NCI-H187 (cell line): ENCODE measurements at regions not wholly inside any gene's neighbourhood (a gene's known extent, or its start where the extent isn't known, plus 50 kb on each side); places are given as distances from the start of the nearest gene placed in this dataset.
"Not testable (repeated sequence)": the region's sequence is repeated elsewhere in the genome, so short reads cannot be mapped to it uniquely, and the experiment has no call there.

Experiments
- DNase-seq, 2 experiments: peaks; one replicate each; lab custom pipeline; 2025; lab: John Stamatoyannopoulos, UW

- no peak for DNase-seq
These were observed 953.4 kb upstream of the IGFBP7 start for GRCh38 chr4:58063404-58064160.

GRCh38 chr4:58061967-58062366 is 951.8 kb upstream of the IGFBP7 start:
- DNase-seq: no peak

DNA sequence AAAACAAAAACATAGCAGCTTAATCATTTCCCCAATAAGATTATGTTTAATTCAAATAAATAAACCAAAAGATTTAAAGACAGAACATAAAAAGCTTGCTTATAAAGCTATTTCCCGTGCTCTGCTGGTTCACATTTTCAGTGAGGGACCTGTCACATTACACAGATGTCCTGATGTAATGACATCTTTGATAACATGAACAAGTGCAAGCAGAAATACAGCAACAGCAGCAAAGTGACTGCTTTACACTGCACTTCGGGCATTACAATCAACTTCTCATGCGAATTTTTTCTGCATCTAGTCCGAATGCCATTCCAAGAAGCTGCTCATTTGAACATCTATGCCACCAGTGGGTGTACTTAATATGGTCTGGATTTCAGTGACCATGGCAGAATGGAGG is 940.3 kb upstream of the IGFBP7 start:
- DNase-seq: no peak

GRCh38 chr4:58048491-58048890 is 938.3 kb upstream of the IGFBP7 start:
- DNase-seq: no peak

GRCh38 chr4:58042176-58042575 is 932.0 kb upstream of the IGFBP7 start:
- no peak for DNase-seq

- no peak for DNase-seq
These were observed 883.8 kb upstream of the IGFBP7 start for GRCh38 chr4:57993944-57994343.

DNA sequence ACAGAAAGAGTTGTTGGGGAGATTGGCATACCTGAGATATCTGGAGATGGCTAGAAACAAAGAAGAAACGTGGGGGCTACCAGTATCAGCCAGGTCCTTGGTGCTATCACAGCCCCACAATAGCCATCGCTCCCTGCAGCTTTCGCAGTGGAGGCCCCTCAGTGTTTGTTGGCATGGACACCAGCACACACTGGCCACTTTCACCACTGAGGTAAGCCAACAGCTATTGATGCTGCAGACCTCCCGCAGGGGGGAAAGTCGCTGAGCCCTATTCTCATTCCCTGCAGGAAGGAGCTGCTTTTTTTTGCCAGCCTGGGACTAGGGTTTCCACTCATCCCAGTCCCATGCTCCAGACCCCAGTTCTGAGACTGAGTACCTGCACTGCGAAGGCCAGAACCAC is 879.2 kb upstream of the IGFBP7 start:
- DNase-seq: no peak

DNA sequence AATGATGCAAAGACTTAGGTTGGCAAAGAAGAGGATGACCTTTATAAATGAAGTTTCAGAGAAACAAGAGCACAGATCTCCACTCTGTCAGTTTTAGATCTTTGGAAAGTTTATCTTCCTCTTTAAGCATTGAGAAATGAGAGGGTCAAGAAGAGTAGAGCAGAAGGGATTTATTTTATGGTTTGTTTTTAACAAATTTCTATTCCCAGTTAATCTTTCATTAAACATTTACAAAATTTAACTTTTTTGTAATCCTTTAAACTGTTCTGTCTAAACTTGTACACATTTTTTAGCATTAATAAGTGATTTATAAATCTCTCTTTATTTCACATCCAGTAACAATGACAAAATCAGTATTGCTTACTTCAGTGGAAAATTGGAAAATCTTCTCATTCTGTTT is 875.0 kb upstream of the IGFBP7 start:
- DNase-seq: no peak

DNA sequence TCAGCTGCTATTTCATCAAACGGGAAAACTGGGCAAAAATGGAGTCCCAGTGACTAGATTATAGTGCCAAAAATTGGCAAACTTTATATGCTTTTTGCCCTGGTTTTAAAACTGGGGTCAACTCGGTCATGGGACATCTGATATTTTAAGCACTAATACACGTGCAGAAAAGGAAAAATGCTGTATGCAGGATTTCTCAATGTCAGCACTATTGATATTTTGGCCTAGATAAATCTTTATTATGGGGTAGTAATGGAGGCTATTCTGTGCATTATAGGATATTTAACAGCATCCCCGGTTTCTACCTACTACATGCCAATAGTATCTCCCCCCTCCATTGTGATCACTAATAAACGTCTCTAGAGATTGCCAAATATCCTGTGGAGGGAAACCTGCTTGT is 870.9 kb upstream of the IGFBP7 start:
- no peak for DNase-seq

- no peak for DNase-seq
These were observed 864.6 kb upstream of the IGFBP7 start for GRCh38 chr4:57974821-57975220.

- DNase-seq: no peak
These were observed 863.6 kb upstream of the IGFBP7 start for GRCh38 chr4:57973819-57974218.

- DNase-seq: no peak
These were observed 861.1 kb upstream of the IGFBP7 start for GRCh38 chr4:57971261-57971660.

DNA sequence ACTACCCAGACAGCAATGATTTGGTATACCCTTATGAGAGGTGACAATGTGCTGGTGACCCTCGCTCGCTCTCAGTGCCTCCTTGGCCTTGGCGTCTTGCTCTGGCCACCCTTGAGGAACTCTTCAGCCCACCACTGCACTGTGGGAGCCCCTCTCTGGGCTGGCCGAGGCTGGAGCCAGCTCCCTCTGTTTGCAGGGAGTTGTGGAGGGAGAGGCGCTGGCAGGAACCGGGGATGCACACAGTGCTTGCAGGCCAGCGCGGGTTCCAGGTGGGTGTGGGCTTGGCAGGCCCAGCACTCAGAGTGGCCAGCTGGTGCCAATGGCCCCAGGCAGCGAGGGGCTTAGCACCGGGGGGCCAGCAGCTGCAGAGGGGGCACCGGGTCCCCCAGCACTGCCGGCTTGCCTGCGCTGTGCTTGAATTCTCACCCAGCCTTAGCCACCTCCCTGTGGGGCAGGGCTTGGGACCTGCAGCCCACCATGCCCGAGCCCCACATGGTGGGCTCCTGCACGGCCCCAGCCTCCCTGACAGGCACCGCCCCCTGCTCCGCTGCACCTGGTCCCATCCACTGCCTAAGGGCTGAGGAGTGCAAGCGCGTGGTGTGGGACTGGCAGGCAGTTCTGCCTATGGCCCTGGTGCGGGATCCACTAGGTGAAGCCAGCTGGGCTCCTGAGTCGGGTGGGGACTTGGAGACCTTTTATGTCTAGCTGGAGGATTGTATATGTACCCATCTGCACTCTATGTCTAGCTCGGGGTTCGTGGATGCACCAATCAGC is 857.0 kb upstream of the IGFBP7 start:
- no peak for DNase-seq

- DNase-seq: not testable (repeated sequence)
These were observed 855.2 kb upstream of the IGFBP7 start for GRCh38 chr4:57965431-57965830.

GRCh38 chr4:57945298-57945697 is 835.1 kb upstream of the IGFBP7 start:
- DNase-seq: no peak

DNA sequence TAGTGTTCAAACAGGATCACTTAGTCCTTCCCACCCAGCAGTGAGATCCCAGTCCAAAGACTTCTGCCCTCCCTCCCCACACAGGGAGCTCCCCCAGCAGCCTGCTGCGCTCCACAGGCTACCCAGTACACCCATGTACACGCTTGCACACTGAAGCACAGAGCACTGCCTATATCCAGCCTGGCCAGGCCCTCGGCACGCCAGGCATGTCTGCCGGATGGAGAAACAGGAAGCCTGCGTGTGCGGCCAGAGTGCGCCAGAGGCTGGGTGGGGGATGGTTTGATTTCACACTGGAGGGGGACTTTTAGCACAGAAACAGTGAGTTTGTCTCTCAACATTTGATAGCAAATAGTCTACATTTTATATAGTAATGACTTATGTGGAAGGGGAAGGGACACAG is 833.5 kb upstream of the IGFBP7 start:
- DNase-seq: no peak

GRCh38 chr4:57937326-57937725 is 827.1 kb upstream of the IGFBP7 start:
- not testable (repeated sequence) for DNase-seq

GRCh38 chr4:57926311-57926710 is 816.1 kb upstream of the IGFBP7 start:
- DNase-seq: no peak

GRCh38 chr4:57924951-57925350 is 814.8 kb upstream of the IGFBP7 start:
- DNase-seq: no peak

GRCh38 chr4:57916479-57916878 is 806.3 kb upstream of the IGFBP7 start:
- no peak for DNase-seq

DNA sequence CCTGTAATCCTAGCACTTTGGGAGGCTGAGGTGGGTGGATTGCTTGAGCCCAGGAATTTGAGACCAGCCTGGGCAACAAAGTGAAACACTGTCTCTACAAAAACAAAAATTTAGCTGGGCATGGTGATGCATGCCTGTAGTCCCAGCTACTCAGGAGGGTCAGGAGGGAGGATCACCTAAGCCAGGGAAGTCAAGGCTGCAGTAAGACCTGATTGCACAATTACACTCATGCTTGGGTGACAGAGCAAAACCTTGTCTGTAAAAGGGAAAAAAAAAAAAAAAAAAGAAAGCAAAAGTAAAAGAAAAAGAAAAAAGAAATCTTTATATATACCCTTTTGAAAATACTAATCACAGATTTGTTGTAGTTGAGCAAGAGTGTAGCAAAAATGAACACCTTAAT is 801.0 kb upstream of the IGFBP7 start:
- no peak for DNase-seq

- no peak for DNase-seq
These were observed 800.0 kb upstream of the IGFBP7 start for GRCh38 chr4:57910151-57910550.

GRCh38 chr4:57905965-57906364 is 795.8 kb upstream of the IGFBP7 start:
- DNase-seq: no peak

- no peak for DNase-seq
These were observed 766.9 kb upstream of the IGFBP7 start for GRCh38 chr4:57877047-57877458.
